ENCODE measurements at regions not wholly inside any gene's neighbourhood (a gene's known extent, or its start where the extent isn't known, plus 50 kb on each side); places are given as distances from the start of the nearest gene placed in this dataset.
"Not testable (repeated sequence)": the region's sequence is repeated elsewhere in the genome, so short reads cannot be mapped to it uniquely, and the experiment has no call there.

GRCh38 chr18:56487801-56488200 lies 150.6 kb downstream of the TXNL1 start:
- no peak for FAIRE-seq

GRCh38 chr18:56483386-56483785 lies 155.0 kb downstream of the TXNL1 start:
- FAIRE-seq, result no peak

- FAIRE-seq, result not testable (repeated sequence)
Measured at GRCh38 chr18:56482813-56483212, 155.6 kb downstream of the TXNL1 start.

GRCh38 chr18:56481751-56482150 lies 156.6 kb downstream of the TXNL1 start:
- FAIRE-seq, result no peak

- no peak for FAIRE-seq
Measured at GRCh38 chr18:56479841-56480240, 158.6 kb downstream of the TXNL1 start.

- no peak for FAIRE-seq
Measured at GRCh38 chr18:56475250-56475649, 163.1 kb downstream of the TXNL1 start.

DNA sequence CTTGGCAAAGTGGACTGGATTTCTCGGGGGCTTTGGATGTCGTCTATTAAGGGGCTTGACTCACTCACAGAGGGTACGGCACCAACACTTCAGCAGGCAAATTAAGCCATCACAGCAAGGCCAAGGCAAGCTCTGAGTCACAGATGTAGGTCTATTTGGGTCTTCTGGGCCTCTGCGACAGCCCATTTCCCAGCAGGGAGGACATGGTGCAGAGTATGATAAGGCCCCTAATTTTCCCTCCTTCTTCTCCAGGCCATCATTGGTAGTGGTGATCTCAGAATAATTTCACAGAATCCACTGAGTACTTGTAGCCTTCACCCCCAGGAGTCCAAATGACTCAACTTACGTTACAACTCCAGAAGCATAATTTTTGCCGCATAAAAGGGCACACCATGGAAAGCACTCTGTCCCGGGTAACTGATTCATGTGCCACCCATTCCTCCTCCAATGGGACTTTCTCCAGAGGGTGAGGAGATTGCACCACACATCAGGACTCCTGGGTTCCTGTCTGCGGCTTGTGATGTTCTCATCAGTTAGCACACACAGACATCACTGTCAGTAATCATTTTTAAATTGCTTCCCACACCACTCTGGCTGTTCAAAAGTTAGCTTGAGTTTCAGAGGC lies 164.9 kb downstream of the TXNL1 start:
- FAIRE-seq, result no peak

GRCh38 chr18:56470406-56471351 lies 167.7 kb downstream of the TXNL1 start:
- FAIRE-seq, result no peak

DNA sequence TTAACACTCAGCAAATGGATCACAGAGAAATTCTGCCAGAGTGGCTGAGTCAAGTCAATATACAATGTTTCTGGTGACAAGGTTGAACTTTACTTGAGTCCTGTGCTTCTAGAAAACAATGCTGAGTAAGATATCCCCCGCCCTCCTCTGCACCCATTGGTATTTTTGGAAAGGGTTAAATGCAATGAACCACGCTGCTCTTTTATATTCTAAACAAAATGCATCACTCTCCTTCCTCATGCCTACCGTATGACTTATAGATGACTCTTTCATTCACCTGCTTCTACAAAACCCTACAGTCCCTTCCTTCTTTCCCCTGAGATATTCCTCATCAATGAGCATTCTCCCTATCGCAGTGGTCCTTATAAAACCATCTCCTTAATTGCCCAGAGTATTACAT lies 168.8 kb downstream of the TXNL1 start:
- no peak for FAIRE-seq

GRCh38 chr18:56468396-56468795 lies 170.0 kb downstream of the TXNL1 start:
- no peak for FAIRE-seq

DNA sequence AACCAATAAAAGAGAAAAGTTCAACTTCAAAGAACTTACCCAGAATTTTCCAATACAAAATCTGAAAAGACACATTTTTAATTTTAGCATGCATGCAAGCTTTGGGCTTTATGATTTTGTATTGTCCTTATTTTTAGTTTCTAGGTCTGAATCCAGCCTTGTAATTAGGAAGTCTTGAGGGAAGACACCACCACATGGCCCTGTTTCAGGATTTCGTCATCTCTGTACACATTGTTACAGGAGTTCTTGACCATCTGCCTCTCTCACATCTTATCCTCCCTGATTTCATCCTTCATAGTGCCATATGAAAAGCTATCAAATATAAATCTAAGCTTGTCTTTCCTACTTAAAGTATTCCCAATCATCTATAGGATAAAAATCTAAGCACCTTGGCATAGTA lies 176.1 kb downstream of the TXNL1 start:
- no peak for FAIRE-seq

DNA sequence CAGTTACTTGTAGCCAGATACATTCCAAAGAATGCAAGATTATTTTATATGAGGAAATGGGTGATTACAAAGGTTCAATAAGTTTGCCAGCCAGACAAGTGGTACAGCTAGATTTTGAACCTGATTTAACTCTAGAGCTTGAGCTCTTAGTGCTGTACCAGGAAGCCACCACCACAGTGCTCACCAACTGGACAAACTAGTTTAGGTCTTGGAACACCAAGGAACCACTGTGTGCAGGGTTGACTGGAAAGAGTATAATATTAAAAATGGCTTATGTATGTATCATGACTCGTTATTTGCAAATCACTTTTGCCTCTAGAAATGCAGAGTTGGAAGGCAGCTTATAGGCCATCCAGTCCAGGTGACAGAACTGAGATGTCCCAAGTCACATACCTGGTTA lies 177.2 kb downstream of the TXNL1 start:
- FAIRE-seq, result no peak

GRCh38 chr18:56460581-56460980 lies 177.8 kb downstream of the TXNL1 start:
- FAIRE-seq, result no peak

- no peak for FAIRE-seq
Measured at GRCh38 chr18:56458770-56459712, 179.4 kb downstream of the TXNL1 start.

DNA sequence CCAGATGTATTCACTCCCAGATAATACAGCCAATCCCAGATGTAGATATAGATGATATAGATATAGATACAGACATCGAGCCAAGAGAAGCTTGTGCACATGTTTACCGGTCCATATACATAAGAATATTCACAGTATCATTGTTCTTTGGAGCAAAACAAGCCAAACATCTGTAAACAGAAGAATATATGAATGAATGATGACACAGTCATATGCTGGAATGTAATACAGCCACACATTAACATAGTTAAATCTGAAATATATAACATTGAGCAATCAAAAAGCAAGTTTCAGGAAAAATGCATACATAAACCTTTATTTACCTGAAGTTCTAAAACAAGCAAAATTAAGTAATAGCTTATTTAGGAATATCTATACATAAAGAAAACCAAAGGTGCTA lies 182.5 kb downstream of the TXNL1 start:
- FAIRE-seq, result no peak

DNA sequence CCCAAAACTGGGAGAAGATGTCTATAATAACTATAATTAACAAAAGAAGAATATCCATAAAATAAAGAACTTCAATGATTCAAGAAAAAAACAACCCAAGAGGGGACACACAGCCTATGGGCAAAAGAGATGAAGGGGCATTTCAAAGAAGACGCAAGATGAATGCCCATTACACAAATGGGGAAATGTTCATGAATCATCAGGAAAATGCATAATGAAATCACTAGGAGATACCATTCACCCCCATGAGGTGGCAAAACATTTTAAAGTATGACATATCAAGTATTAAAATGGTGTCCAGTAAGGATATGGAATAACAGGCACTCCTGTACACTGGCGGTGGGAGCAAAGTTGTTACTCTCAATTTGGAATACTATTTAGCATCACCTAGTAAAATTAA lies 183.3 kb downstream of the TXNL1 start:
- no peak for FAIRE-seq

GRCh38 chr18:56453631-56454030 lies 184.8 kb downstream of the TXNL1 start:
- no peak for FAIRE-seq

DNA sequence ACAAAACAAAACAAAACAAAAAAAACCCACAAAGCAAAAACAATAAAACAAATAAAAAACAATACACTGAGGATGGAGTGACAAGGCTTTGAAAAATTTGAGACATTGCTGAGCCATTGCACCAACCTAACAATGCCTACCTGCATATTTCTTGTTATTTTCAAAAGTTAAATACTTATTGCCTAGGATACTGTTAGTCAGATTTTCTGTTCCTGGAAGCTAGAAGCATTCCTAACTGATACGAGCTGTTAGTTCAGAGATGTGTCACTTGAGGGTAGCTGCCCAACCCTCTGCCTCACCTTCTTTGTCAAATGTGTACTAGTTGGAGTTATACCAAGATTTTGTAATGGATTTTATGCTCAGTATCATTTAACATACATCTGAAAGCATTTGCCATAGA lies 187.2 kb downstream of the TXNL1 start:
- FAIRE-seq, result no peak

DNA sequence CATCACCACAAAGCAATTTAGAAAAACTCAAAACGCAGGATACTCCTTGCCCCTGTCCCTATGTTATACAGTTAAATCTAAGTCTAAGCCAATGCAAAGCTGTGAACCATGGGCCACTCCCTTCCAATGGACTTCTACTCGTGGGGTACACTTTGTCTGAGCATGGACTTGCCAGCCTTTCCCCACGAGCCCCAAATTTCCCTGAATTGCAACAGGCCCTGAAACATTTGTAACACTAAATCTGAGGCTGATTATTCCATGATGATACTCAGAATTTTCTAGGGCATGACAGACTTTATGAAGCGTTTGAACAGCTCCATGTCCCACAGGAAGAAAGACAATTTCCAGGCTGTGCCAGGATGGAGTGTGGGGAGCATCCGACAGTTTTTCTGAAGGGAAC lies 189.6 kb downstream of the TXNL1 start:
- no peak for FAIRE-seq

- no peak for FAIRE-seq
Measured at GRCh38 chr18:56445422-56445821, 193.0 kb downstream of the TXNL1 start.

DNA sequence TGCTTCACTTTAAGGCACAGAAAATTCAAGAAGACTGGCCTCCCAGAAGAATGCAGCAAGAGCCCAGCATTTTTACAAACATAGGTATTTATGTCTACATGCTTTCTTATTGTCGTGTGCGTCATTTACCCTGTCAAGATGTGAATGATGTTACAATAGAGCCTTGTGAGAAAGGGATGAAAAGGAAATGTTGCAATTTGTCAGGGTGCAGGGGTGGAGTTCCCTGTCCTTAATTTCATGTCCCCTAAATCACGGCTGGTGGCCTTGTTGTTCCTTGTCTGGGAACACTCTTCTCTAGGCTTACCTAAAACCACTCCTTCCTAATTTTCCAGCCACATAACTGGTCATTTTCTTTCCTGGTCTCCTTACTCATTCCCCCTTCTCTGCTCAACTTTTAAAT lies 194.2 kb downstream of the TXNL1 start:
- no peak for FAIRE-seq

GRCh38 chr18:56443166-56443907 lies 195.1 kb downstream of the TXNL1 start:
- no peak for FAIRE-seq

Measured in colon (tissue), 2 donors.